ENCODE measurements at regions not wholly inside any gene's neighbourhood (a gene's known extent, or its start where the extent isn't known, plus 50 kb on each side); places are given as distances from the start of the nearest gene placed in this dataset.

DNA sequence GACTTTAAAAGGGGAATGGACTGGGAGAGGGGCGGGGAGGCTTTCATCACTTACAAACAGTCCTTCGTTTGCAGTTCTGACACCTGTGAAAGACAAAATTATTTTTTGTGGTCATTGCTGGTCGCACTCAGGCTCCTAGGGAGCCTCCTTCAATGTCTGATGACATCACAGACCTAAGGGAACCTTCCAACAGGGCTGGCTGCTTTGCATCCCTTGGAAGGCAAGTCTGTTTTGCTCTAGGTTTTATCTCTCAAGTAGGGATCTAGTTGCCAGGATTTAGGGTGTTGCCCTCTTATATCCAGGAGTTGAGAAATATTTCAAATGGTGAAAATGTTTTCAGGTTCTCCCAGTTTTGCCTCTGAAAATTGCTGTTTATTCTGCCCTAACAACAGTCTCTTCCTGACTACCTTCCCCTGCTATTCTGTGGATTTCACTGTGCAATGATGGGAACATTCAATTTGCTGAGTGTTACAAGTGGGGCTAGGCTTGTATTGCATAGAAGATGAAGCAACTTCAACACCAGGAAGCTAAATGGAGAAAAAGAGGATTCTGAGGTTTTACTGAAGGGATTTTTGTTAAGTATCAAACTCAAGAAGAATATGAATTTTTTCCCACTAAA, 75.9 kb upstream of the ARRDC4 start:
- ATAC-seq (no peak), DNase-seq (ENCODE audit: low spot score) (no peak)
- H3K4me3 Mint-ChIP-seq, result no peak overlapping the region
- H3K36me3 Mint-ChIP-seq, result no peaks in the 10 kb centered on the region
- CTCF ChIA-PET, result no interaction called here
- POLR2A ChIA-PET, result no interaction called here
- no peaks in the 10 kb centered on the region for H3K9me3 Mint-ChIP-seq
- no peaks in the 10 kb centered on the region for H3K27me3 Mint-ChIP-seq (ENCODE audit: low read depth)
- H3K4me1 Mint-ChIP-seq, result 0 out of 2 replicates have a peak, but pooled peaks cover 3% of the 10 kb centered on the region
- no peak overlapping the region for H3K27ac Mint-ChIP-seq
- TF ChIP-seq ZNF416 (CRISPR knock-in tag; IDR thresholded peaks at IDR 0.05) (no peak), ZNF263 (CRISPR knock-in tag; IDR thresholded peaks at IDR 0.05; ENCODE audit: low read depth) (no peak), ATF1 (CRISPR knock-in tag; IDR thresholded peaks at IDR 0.05) (no peak), NFYB (CRISPR knock-in tag; conservative IDR thresholded peaks at IDR 0.05; ENCODE audit: low read depth) (no peak), TP53 (CRISPR knock-in tag; IDR thresholded peaks at IDR 0.05) (no peak), GTF2I (CRISPR knock-in tag; conservative IDR thresholded peaks at IDR 0.05) (no peak), CREM (CRISPR knock-in tag; IDR thresholded peaks at IDR 0.05) (no peak), ZNF396 (CRISPR knock-in tag; IDR thresholded peaks at IDR 0.05; ENCODE audit: borderline replicate concordance) (no peak), HMGA2 (CRISPR knock-in tag; IDR thresholded peaks at IDR 0.05) (no peak)
- TF ChIP-seq, protein P1, sequence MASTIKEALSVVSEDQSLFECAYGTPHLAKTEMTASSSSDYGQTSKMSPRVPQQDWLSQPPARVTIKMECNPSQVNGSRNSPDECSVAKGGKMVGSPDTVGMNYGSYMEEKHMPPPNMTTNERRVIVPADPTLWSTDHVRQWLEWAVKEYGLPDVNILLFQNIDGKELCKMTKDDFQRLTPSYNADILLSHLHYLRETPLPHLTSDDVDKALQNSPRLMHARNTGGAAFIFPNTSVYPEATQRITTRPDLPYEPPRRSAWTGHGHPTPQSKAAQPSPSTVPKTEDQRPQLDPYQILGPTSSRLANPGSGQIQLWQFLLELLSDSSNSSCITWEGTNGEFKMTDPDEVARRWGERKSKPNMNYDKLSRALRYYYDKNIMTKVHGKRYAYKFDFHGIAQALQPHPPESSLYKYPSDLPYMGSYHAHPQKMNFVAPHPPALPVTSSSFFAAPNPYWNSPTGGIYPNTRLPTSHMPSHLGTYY (CRISPR knock-in tag; IDR thresholded peaks at IDR 0.05), result no peak

DNA sequence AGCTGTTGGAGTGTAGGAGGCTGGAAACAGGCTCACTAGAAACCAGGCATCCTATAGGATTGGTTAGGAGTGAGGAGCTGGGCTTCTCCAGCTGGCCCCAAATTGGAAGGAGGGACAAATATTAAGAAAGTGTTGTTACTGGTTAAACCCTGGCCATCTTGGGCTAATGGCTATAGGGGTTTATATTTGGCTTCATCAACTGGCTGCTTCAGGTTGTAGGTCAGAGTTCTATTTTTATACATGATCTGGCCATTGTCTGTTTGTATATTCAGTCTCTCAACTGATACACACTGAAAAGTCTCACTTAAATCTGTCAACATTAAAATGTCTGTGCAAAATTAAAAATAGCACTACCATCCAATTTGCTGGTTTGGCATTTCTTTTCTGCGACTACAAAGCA, 70.2 kb upstream of the ARRDC4 start:
- no peaks in the 10 kb centered on the region for H3K9me3 Mint-ChIP-seq
- CTCF ChIA-PET, result interaction anchor here (2.8 kb wide), 1 partner anchor 9 kb away, joined by 14 read pairs; no protein-coding TSS in a partner anchor
- no peak overlapping the region for H3K4me3 Mint-ChIP-seq
- DNase-seq (ENCODE audit: low spot score) (no peak), ATAC-seq (no peak)
- H3K36me3 Mint-ChIP-seq, result no peaks in the 10 kb centered on the region
- H3K27me3 Mint-ChIP-seq (ENCODE audit: low read depth), result no peaks in the 10 kb centered on the region
- H3K4me1 Mint-ChIP-seq, result no peaks in the 10 kb centered on the region
- POLR2A ChIA-PET, result no interaction called here
- no peak overlapping the region for H3K27ac Mint-ChIP-seq
- TF ChIP-seq, protein P2, sequence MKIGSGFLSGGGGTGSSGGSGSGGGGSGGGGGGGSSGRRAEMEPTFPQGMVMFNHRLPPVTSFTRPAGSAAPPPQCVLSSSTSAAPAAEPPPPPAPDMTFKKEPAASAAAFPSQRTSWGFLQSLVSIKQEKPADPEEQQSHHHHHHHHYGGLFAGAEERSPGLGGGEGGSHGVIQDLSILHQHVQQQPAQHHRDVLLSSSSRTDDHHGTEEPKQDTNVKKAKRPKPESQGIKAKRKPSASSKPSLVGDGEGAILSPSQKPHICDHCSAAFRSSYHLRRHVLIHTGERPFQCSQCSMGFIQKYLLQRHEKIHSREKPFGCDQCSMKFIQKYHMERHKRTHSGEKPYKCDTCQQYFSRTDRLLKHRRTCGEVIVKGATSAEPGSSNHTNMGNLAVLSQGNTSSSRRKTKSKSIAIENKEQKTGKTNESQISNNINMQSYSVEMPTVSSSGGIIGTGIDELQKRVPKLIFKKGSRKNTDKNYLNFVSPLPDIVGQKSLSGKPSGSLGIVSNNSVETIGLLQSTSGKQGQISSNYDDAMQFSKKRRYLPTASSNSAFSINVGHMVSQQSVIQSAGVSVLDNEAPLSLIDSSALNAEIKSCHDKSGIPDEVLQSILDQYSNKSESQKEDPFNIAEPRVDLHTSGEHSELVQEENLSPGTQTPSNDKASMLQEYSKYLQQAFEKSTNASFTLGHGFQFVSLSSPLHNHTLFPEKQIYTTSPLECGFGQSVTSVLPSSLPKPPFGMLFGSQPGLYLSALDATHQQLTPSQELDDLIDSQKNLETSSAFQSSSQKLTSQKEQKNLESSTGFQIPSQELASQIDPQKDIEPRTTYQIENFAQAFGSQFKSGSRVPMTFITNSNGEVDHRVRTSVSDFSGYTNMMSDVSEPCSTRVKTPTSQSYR (CRISPR knock-in tag; IDR thresholded peaks at IDR 0.05), result no peak
- TF ChIP-seq MXD4 (CRISPR knock-in tag; IDR thresholded peaks at IDR 0.05; ENCODE audit: borderline replicate concordance), result no peak
- TF ChIP-seq, protein P3, sequence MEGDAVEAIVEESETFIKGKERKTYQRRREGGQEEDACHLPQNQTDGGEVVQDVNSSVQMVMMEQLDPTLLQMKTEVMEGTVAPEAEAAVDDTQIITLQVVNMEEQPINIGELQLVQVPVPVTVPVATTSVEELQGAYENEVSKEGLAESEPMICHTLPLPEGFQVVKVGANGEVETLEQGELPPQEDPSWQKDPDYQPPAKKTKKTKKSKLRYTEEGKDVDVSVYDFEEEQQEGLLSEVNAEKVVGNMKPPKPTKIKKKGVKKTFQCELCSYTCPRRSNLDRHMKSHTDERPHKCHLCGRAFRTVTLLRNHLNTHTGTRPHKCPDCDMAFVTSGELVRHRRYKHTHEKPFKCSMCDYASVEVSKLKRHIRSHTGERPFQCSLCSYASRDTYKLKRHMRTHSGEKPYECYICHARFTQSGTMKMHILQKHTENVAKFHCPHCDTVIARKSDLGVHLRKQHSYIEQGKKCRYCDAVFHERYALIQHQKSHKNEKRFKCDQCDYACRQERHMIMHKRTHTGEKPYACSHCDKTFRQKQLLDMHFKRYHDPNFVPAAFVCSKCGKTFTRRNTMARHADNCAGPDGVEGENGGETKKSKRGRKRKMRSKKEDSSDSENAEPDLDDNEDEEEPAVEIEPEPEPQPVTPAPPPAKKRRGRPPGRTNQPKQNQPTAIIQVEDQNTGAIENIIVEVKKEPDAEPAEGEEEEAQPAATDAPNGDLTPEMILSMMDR (IDR thresholded peaks at IDR 0.05), result no peak
- TF ChIP-seq, protein P4, sequence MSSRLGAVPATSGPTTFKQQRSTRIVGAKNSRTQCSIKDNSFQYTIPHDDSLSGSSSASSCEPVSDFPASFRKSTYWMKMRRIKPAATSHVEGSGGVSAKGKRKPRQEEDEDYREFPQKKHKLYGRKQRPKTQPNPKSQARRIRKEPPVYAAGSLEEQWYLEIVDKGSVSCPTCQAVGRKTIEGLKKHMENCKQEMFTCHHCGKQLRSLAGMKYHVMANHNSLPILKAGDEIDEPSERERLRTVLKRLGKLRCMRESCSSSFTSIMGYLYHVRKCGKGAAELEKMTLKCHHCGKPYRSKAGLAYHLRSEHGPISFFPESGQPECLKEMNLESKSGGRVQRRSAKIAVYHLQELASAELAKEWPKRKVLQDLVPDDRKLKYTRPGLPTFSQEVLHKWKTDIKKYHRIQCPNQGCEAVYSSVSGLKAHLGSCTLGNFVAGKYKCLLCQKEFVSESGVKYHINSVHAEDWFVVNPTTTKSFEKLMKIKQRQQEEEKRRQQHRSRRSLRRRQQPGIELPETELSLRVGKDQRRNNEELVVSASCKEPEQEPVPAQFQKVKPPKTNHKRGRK (CRISPR knock-in tag; IDR thresholded peaks at IDR 0.05; ENCODE audit: borderline replicate concordance), result no peak
- no peak for TF ChIP-seq NFE2L1 (CRISPR knock-in tag; IDR thresholded peaks at IDR 0.05)
- TF ChIP-seq ZNF317 (CRISPR knock-in tag; IDR thresholded peaks at IDR 0.05; ENCODE audit: borderline replicate concordance, low read depth), result no peak
- TF ChIP-seq ZNF232 (CRISPR knock-in tag; IDR thresholded peaks at IDR 0.05), result no peak
- TF ChIP-seq NFATC4 (CRISPR knock-in tag; IDR thresholded peaks at IDR 0.05), result no peak
- TF ChIP-seq NR1H2 (CRISPR knock-in tag; IDR thresholded peaks at IDR 0.05), result no peak
- no peak for TF ChIP-seq ZNF416 (CRISPR knock-in tag; IDR thresholded peaks at IDR 0.05)
- TF ChIP-seq EMX1 (CRISPR knock-in tag; IDR thresholded peaks at IDR 0.05), result no peak
- TF ChIP-seq KAT7 (CRISPR knock-in tag; IDR thresholded peaks at IDR 0.05; ENCODE audit: borderline replicate concordance), result no peak
- TF ChIP-seq PRRX2 (CRISPR knock-in tag; IDR thresholded peaks at IDR 0.05), result no peak
- TF ChIP-seq, protein P1 (CRISPR knock-in tag; IDR thresholded peaks at IDR 0.05), result no peak
- no peak for TF ChIP-seq CREB1 (CRISPR knock-in tag; IDR thresholded peaks at IDR 0.05)
- TF ChIP-seq, protein P5, sequence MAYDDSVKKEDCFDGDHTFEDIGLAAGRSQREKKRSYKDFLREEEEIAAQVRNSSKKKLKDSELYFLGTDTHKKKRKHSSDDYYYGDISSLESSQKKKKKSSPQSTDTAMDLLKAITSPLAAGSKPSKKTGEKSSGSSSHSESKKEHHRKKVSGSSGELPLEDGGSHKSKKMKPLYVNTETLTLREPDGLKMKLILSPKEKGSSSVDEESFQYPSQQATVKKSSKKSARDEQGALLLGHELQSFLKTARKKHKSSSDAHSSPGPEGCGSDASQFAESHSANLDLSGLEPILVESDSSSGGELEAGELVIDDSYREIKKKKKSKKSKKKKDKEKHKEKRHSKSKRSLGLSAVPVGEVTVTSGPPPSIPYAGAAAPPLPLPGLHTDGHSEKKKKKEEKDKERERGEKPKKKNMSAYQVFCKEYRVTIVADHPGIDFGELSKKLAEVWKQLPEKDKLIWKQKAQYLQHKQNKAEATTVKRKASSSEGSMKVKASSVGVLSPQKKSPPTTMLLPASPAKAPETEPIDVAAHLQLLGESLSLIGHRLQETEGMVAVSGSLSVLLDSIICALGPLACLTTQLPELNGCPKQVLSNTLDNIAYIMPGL (CRISPR knock-in tag; IDR thresholded peaks at IDR 0.05), result no peak
- TF ChIP-seq JAZF1 (CRISPR knock-in tag; IDR thresholded peaks at IDR 0.05), result no peak
- TF ChIP-seq OVOL2 (CRISPR knock-in tag; IDR thresholded peaks at IDR 0.05; ENCODE audit: borderline replicate concordance), result no peak

All from WTC11 (cell line).